Transverse colon (tissue), 3 donors: ENCODE measurements at regions not wholly inside any gene's neighbourhood (a gene's known extent, or its start where the extent isn't known, plus 50 kb on each side); places are given as distances from the start of the nearest gene placed in this dataset.
"Not testable (repeated sequence)": the region's sequence is repeated elsewhere in the genome, so short reads cannot be mapped to it uniquely, and the experiment has no call there.

Experiments used
- CTCF ChIP-seq, 5 experiments: fragments of 200-600 bp in 3 of 5; fragments of 450-650 bp in 2 of 5; sonication (generic) in 3 of 5; IDR thresholded peaks; 1 replicate in 2 of 5; 2 replicates in 3 of 5; pipeline ENCODE4 v1.5.1; 2016 to 2017; ENCODE audit warnings: antibody characterized with exemption in 5 of 5, inconsistent platforms in 3 of 5, mild to moderate bottlenecking in 2 of 5, moderate library complexity in 1 of 5
- EP300 ChIP-seq: sonication (generic); formaldehyde crosslinking; IDR thresholded peaks from one replicate; pipeline ENCODE4 v1.6.1; 2017; ENCODE audit warnings: antibody characterized with exemption, low read depth
- POLR2A ChIP-seq: fragments of 450-650 bp; IDR thresholded peaks from one replicate; pipeline ENCODE4 v1.6.1; 2016; ENCODE audit warnings: antibody characterized with exemption, mild to moderate bottlenecking, moderate library complexity

- not testable (repeated sequence) for TF ChIP-seq POLR2A; CTCF (IDR thresholded peaks at IDR 0.05); EP300
These were observed 1423.6 kb upstream of the PCDH10 start for GRCh38 chr4:131725521-131725920.
